Loucy (cell line): ENCODE measurements at regions not wholly inside any gene's neighbourhood (a gene's known extent, or its start where the extent isn't known, plus 50 kb on each side); places are given as distances from the start of the nearest gene placed in this dataset.

Experiments used
- CTCF ChIP-seq: fragments of 200-600 bp; sonication (generic); conservative IDR thresholded peaks from 2 replicates; pipeline ENCODE4 v1.5.1; 2014; ENCODE audit warnings: mild to moderate bottlenecking, antibody characterized with exemption, low read length
- EZH2phosphoT487 ChIP-seq: fragments of 200-600 bp; IDR thresholded peaks from 2 replicates; pipeline ENCODE4 v1.6.1; 2018; ENCODE audit warnings: antibody characterized with exemption, mild to moderate bottlenecking, moderate library complexity, borderline replicate concordance

- TF ChIP-seq CTCF, result no peak
- no peak for TF ChIP-seq EZH2phosphoT487
Observed at GRCh38 chr2:150887926-150888325, 373.7 kb downstream of the RBM43 start.
